Embryonic facial prominence (tissue), 1 donor: ENCODE measurements at regions not wholly inside any gene's neighbourhood (a gene's known extent, or its start where the extent isn't known, plus 50 kb on each side); places are given as distances from the start of the nearest gene placed in this dataset.
"Not testable (repeated sequence)": the region's sequence is repeated elsewhere in the genome, so short reads cannot be mapped to it uniquely, and the experiment has no call there.

Source experiments
- DNase-seq: peaks from one replicate; pipeline ENCODE4 v3.0.0-alpha.2; 2016; ENCODE audit errors: extremely low spot score

DNA sequence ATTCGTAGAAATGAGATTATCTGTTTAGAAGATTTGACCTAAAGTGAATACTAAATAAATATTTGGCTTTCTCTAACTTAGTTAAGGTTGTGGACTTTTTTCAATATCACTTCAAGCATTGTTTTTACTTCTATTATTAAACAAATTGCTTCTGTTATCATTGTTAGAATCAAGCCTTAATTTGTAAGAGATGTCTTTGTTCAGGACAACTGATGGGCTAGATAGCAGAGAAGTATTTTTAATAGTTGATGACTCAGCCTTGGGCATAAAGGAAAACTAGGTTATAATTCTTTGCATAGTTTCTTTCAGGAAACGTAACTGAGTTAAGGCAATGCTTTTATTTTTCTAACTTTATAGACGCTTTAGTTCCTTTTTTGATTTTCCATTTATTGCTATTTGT lies 128.8 kb upstream of the SMIM30 start:
- DNase-seq = no peak

DNA sequence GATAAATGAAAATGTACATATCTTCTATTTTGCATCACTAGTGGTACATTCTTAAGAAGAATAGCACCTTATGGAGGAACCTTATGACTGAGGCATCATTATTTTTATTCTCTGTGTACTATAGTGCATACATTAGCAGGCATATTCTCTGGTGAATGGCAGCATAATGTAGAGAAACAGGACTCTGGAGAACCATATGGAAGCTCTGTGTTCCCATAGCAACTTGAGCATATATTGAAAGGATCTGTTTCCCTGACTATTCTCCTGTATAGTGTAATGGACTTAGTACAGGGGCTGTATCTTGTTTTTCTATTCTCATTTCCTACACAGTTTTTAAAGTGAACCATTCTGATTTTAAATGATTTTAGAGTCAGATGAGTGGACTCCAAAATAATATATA lies 128.4 kb upstream of the SMIM30 start:
- no peak for DNase-seq

DNA sequence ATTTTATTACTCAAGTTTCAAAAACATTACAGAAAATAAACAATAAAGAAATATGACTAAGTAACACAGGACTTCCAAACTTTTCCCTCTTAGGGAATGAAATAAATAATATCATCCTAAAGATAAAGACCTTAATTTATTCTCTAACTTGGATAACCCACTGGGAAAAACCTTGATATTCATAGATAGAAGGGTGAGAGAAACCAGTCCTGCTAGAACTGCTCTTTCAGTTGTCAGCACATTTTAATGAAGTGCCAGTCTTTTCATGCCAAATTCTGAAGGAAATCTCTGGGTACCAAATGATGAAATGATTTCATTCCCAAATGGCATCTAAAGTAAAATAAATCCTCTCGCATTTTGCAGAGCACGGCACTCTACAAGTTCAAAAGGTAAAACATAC lies 114.5 kb upstream of the SMIM30 start:
- no peak for DNase-seq

DNA sequence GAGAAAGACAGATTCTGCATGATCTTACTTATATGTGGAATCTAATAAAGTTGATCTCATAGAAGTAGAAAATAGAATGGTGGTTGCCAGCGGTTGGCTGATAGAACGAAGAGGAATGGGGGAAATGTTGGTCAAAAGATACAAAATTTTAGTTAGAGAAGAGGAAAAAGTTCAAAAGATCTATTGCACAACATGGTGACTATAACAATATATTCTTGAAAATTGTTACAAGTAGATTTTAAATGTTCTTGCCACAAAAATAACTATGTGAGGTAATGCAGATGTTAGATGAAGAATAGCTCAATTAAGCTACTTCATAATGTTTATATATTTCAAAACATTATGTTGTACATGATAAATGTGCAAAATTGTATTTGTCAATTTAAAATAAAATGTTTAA lies 112.3 kb upstream of the SMIM30 start:
- DNase-seq = no peak

DNA sequence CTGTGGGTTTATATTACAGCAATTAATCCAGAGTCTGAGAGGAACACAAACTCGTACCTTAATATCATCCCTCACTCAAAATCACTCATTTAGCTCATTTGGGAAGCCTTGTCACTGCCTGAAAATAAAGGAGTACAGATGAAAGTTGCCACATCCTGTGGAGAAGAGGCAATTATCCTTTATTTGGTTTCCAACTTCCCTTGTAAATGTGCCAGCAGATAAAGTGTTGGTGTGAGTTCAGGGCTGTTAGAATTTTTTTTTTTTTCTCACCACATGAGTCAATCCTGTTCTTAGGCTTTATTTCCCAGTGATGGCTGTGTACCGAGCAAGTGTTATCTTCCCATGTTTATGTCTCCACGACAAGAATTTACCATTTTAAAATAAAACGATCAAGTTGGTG lies 99.0 kb upstream of the SMIM30 start:
- DNase-seq = no peak

DNA sequence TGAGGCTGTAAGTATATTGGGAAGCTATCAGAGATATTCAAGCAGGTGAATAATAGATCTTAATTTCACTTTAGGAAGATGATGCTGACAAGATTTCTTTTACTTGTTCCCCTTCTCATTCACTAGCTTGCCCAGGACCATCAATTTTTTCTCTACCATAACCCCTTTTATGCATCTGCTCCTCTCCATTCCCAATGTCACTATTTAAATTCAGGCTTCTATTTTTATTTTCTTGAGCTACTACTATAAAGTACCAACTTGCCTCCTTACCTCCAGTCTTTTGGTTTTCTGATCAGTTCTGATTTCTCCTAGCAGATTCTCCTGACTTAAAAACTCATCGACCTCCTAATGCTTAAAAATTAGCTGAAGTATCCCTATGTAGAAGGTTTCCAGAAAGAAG lies 97.7 kb upstream of the SMIM30 start:
- no peak for DNase-seq

DNA sequence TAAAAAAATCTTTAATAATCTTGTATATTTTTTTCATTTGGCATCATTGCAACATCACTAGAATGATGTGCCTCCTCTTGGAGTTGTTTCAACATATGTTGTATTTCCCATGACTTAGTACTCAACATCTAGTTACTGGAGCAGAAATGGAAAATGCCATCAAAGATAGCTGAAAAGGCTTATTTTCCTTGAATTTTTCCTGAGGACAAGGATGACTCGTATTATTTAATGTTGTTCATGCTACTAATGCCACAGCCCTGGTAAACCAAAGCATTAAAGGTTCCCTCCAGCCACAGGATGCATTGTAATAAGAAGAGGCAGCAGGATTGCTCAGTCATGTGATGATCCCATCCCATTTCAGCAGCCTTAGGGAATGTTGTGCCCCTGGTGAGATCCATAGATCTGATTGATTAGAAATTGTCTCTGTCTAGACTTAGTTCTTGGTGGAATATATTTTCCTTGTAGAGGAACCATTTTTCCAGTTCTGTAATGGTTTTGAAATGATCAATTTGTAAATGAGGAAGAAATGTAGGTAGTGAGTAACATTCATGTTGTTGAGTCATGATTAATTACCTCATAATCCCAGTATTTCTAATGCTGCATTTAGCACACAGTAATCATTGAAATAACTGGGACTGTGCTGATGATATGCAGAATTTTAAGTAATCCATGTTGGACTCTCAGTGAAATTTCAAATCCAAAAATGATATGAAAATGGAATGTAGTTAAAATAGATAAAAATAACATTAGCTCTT lies 91.3 kb upstream of the SMIM30 start:
- no peak for DNase-seq

DNA sequence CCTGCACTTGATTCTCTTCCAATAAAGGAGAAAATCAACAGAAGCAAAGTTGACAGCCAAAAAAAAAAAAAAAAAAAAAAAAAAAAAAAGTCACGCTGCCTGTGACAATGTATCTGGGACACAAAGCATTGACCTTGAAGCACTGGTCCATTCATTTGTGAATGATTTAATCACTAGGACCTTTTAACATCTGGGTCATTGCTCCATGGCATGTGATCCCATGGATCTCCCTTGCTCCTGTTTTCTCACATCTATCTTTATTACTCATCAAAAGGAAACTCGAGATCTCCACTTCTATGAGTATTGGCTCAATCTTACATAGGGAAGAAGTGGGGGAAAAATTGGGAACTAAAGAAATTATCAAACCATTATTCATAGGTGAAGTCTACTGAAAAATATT lies 89.6 kb upstream of the SMIM30 start:
- DNase-seq = no peak

DNA sequence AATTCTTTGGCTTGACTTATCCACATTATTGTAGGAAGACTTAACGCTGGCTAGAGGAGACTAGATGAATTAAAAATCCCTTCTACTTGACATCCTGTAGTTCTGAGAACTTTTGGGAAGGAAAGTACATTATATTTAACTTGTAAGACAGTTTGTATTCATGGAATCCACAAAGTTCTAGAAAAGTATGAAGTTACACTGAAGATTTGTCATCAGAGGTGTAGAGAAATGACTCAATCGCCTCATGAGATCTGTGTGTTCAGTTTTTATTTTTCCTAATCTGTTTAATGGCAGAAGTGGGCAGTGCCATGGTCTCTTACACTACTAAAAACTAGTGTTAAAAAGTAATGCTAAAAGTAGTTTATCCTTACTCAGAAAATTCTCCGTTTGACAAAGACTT lies 89.1 kb upstream of the SMIM30 start:
- no peak for DNase-seq

DNA sequence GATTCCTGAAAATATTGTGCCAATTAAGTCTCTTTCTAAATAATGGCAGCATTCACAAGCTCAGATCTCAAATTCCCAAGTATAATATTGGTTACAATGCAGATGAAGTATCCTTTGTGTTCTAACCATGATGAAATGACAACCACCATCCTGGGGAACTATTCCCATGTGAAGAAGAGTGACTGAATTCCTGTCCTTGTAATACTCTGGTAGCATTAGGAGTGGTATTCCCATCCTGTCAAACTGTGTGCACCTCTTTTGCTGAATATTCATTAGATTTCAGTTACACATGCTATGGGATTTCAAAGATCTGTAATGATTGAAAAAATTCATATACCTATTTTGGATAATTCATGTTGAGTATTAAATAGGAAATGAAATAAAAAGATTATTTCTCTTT lies 86.1 kb upstream of the SMIM30 start:
- no peak for DNase-seq

DNA sequence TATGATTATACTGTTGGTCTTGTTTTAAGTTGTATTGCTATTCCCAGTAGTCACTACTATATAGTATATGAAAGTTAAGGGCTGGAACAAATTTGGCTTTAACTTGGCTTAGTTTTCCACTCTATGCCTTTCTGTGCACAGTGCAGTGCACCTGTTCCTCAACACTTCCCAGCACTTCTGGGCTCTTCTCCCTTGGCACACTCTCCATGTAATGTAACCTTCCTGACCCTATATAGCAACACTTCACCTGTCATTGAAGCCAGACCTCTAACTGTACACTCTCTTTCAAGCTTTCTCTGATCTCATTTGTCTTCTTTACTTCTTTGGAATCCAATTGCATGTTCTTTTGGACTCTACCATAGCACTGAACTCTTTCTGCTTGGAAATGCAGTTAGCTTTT lies 83.9 kb upstream of the SMIM30 start:
- DNase-seq = no peak

DNA sequence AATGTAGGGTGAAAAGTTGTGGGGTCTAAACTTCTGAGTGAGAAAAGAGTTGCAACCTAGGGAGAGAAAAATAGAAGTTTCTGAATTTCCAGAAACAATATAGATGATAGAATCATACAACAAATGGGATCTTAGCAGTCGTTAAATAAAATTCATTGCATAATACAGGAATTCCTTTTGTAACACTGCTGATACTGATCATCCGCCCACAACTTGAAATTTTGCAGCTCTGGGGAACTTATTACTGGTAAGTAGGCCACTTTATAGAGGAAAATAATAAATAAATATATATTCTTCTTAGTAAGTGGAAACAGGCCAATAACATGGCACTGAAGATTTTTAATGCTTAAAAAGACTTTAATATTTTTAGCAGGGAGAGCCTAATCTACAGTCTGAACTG lies 81.9 kb upstream of the SMIM30 start:
- DNase-seq = no peak

DNA sequence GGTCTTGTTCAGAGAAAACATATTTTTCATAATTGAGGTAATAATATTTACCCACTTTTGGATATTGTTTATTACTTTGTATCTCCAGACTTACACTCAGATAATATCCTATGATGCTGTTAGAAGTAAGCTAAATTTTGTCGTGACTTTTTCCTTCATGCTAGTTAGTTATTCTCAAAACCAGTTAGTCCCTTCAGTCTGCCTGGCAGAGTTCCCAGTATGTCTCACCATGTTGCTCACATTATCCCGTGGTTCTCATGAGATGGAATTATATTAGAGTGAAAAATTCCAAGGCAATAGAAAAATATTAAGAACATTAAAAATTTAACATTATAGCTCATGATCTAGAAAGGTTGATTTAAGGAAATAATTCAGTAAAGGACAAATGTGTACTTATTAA lies 81.5 kb upstream of the SMIM30 start:
- no peak for DNase-seq

DNA sequence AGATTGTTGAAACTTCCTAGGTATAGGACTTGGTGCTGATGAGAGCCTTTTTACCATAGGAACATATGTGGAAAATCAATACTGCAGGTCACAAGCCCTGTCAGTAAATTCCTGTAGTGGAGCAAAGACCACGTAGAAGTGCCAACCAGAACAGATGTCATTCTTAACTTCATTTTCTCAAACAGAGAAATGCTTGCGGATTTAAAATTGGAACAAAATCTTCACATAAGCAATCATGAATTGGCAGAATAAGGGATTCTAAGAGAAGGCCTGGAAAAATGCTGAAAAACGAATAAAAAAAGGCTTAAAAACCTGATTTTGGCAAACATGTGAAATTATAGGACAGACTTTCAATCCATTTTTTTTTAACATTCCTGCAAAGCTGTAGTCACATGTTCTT lies 80.8 kb upstream of the SMIM30 start:
- no peak for DNase-seq

DNA sequence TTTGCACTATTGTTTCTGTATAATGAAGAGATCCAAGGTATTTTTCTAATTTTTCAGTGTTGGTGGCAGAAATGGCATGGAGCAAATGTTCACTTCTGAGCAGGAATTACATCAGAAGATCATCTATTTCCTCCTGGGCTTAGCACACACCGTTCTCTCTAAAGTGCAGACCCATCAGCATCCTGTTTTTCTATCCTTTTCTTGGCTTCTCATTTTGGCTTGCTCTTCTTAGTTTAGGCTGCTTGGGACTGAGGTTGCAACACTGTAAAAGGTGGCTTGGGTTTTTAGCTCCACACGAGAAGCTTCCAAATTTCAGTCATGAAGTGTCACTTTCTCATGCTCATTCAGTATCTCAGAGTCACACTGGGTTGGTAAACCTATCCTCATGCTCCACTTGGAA lies 79.9 kb upstream of the SMIM30 start:
- DNase-seq = no peak

DNA sequence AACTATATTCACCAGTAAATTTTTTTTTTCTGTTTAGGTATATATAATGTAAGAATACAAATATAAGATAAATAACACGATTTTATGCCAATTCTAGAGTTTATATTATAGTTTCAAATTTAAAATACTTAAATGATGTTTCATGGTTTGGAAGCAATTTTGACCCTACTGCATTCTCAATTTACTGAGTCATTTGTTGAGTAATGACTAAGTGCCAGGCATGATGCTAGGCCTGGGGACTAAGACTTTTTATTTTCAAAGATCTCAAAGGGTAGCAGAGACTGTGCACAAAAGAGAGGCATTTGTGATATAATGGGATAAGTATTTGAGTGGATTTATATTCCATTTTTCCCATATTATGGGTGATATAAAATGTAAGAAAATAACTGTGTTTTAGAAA lies 78.9 kb upstream of the SMIM30 start:
- no peak for DNase-seq

DNA sequence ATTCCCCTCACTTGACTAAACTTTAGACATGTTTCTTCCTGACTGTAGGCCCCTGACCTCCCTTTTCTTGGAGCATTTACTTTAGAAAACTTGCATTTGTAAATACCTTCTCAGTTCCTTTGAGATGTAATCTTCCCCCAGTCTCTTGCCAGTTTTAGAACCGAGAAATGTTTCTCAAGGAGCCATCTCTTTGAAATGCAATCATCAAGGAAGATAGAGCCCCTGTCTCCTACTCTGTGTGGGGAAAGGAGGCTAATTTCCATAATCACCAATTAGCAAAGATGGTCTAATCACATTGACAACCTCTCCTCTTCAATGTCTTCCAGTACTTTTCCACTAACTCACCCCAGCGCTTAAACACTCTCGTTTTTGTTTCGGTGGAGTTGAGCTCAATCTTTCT lies 70.0 kb upstream of the SMIM30 start:
- DNase-seq = no peak

DNA sequence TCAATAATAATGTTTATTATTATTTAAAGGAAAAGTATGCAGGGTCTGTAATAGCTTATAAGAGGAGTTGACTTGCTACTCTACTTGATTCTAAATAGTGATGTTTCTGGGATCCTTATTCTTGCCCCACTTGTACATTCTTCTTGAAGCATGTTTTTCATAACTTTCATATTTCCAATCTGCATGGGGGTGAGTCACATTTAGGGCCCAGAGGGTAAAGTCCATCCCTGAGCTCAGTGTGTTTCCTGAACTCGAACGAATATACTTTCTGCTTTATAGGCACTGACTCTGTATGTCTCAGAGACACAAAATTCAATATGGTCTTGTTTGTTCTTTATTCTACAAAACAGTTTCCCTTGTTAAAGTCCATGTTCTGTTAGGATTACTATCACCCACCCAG lies 61.0 kb upstream of the SMIM30 start:
- DNase-seq = no peak

DNA sequence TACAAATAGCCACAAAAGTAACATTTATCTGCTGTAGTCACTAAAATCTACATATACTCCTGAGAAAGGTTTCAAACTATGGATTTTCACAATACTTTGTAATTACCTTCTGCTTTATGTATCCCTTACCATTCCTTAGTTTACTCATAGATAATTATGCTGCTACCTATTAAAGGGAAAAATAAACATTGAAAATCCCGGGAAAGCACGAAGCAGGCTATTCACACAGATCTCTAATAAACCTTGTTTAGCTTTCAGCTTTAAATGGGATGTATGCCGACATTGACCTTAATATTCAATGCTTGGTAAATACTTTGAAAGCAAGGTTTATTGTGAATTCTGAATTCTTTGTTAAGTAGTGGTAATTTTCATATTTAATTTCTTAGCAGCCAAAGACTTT lies 58.5 kb upstream of the SMIM30 start:
- no peak for DNase-seq

DNA sequence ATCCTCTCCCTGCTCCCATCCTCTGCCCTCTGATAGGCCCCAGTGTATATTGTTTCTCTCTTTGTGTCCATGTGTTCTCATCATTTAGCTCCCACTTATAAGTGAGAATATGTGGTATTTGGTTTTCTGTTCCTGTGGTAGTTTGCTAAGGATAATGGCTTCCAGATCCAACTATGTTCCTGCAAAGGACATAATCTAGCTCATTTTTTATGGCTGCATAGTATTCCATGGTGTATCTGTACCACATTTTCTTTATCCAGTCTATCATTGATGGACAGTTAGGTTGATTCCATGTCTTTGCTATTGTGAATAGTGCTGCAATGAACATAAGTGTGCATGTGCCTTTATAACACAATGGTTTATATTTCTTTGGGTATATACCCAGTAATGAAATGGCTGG lies 57.8 kb upstream of the SMIM30 start:
- not testable (repeated sequence) for DNase-seq

DNA sequence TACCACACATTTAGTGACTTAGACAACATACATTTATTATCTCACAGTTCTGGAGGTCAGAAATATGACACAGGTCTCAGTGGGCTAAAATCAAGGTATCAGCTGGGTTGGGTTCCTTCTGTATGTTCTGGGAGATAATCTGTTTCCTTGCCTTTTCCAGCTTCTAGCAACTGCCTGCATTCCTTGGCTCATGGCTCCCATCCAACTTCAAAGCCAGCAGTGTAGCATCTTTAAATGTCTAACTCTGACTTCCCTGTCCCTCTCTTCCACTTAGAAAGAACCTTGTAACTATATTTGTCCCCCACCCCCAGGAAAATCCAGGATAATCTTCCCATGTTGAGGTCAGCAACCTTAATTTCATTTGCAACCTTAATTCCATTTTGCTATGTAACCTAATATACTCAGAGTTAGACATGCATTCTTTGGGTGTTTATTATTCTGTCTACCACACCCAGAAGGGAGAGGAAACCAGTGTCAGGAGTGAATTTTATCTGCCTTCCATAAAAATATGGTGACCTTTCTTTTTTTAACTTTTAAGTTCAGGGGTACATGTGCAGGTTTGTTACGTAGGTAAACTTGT lies 57.3 kb upstream of the SMIM30 start:
- no peak for DNase-seq

DNA sequence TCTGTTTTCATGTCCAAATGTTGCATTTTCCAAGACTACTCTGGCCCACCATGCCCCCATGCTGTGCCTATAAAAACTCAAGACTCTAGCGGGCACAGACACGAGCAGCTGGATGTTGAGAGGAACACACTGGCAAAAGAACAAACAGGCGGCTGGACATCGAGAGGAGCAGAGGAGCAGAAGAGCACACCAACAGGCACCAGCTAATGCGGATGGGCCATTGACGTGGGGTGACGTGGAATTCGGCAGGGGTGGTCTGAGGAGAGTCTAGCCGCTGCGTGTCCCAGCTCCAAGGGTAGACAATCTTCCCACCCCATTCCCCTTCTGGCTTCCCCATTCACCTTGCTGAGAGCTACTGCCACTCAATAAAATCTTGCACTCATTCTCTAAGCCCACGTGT lies 54.4 kb upstream of the SMIM30 start:
- DNase-seq = no peak

DNA sequence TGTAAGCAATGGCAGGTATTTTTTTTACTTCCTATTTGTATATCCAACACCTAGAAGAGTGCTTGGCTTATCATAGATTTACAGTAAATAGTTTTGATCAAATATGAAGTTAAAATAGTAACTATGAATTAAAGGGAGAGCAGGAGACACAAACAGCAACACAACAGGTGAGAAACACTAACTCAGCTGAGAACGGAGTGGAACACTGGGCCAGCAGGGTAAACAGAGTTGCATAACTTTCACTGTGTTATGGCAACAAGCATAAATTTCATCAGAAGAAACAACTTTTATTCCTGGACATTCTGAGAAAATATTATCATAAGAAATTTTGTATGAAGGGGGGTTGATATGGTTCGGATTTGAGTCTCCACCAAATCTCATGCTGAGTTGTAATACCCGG lies 52.2 kb upstream of the SMIM30 start:
- no peak for DNase-seq
